GM18511 (cell line): ENCODE measurements at regions not wholly inside any gene's neighbourhood (a gene's known extent, or its start where the extent isn't known, plus 50 kb on each side); places are given as distances from the start of the nearest gene placed in this dataset.

Experiments
- ATAC-seq: cut with Tn5 transposase; IDR thresholded peaks from one replicate; pipeline ENCODE4 v1.9.1; 2021; ENCODE audit warnings: mild to moderate bottlenecking, moderate library complexity; ENCODE audit not compliant: unreplicated experiment

GRCh38 chr13:109604894-109605293 is 181.5 kb downstream of the IRS2 start:
- ATAC-seq, result no peak

GRCh38 chr13:109602356-109602755 is 184.0 kb downstream of the IRS2 start:
- ATAC-seq, result no peak

- no peak for ATAC-seq
Measured at GRCh38 chr13:109599901-109600657, 186.3 kb downstream of the IRS2 start.

DNA sequence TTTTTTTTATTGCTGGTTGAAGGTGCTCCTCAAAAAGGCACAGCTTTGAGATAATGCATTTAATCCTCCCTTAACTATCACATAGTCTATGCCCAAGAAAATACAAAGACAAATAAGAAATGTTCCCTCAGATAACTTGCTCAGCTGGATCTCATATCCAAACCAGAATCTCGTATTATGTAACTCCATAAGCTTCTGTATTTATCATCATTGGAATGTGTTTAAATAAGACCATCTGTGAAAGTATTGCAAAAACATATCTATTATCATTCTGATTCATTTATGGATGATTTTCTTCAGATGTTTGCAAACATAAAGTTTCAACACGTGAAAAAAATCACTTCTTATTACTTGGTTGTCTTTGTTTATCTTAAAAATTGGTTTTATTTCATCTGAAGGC is 190.9 kb downstream of the IRS2 start:
- ATAC-seq, result no peak

GRCh38 chr13:109593230-109593629 is 193.2 kb downstream of the IRS2 start:
- ATAC-seq, result no peak

DNA sequence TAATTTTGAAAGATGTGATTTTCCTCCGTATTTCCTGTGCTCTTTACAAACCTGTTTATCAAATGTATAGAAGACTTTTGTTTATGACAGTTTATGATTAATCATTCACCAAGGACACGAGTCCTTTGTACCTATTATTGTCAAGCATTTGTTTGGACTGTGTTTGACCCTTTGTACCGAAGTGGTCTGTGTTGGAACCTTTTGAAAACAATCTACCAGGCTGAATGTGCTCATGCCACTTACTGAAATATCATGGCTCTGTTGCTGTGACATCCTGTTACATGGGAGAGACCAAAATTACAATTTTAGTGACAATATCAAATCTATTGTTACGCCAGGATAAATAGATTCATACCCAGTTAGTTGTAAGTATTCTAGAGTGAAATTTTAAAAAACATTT is 193.6 kb downstream of the IRS2 start:
- no peak for ATAC-seq

DNA sequence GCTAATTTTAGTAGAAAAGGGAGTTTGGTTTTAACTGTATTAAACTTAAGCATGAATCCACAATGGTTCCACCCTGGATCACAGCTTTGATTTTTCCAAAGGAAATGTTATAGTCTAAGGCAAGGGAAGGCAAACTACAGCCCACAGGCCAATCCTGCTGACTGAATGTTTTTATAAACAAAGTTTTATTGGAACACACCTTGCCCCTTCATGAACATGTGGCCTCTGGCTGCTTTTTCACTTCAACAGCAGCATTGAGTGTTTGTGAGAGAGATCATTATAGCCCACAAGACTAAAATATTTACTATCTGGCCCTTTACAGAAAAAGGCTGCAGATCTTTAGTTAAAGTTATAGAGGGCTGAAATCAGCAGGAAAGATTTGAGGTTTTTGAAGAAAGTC is 198.7 kb downstream of the IRS2 start:
- no peak for ATAC-seq

GRCh38 chr13:109586509-109587346 is 199.7 kb downstream of the IRS2 start:
- no peak for ATAC-seq

DNA sequence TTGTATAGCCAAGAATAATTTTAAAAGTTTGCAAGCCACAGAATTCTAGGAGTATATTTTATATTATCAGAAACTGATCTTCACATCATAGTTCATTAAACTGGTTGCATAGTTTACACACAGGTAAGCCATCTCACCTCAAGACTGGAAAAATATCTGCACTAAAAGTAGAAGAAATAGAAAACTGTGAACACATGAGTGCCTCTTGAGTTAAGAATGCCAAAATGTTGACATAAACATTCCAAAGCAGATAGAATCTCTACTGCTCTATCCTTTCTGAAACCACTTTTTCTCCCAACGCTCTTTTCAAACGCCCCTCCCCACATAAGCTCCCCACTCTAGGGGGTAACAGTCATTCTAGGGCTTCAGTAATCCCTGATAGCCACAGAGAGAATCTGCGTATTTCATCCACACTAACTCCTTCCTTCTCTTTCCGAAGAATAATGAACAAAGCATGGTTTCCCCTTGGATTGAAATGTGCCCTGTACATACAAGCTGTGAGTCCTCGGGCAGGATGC is 201.5 kb downstream of the IRS2 start:
- ATAC-seq, result no peak

GRCh38 chr13:109577191-109577700 is 209.1 kb downstream of the IRS2 start:
- no peak for ATAC-seq

- ATAC-seq, result no peak
Measured at GRCh38 chr13:109576331-109576813, 210.0 kb downstream of the IRS2 start.

DNA sequence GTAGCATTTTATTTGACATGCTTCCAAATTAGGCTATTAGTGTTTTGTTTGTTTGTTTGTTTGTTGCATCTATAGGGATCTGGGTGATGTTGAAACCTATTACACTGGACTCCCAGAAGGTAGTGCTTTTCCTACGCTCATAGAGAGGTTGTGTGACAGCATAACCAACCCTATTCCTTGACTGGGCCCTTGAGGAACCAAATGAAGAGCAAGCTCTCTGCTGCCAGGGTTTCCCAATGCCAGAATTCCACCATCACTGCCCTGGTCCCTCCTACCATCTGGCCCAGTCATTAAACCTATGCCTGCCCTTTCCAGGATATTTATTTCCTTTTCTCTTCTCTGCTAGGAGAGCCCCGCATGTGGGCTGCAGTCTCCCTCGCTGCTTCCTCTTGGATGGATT is 210.6 kb downstream of the IRS2 start:
- no peak for ATAC-seq

GRCh38 chr13:109572389-109572788 is 214.0 kb downstream of the IRS2 start:
- ATAC-seq, result no peak

- peak; percentile 98 for ATAC-seq
Measured at GRCh38 chr13:109569958-109570711, 216.2 kb downstream of the IRS2 start.

GRCh38 chr13:109568339-109568818 is 218.0 kb downstream of the IRS2 start:
- ATAC-seq, result no peak

GRCh38 chr13:109567315-109567714 is 219.1 kb downstream of the IRS2 start:
- no peak for ATAC-seq

DNA sequence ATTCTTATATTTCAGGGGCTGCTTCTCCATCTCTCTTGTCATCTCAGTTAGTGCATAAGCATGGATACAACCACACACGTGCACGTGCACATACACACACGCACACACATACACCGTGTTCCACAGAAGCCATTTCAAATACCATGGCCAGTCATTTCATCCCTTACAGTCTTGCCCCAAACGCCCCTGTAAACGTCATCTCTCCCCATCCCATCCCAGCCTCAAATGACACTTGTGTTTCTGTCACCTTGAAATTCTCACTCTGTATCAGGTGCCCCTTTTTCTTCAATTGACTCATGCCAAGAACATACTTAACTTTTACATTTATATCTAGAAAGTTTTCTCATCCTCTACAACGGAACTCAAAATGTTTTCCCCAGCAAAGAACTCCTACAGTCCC is 220.5 kb downstream of the IRS2 start:
- ATAC-seq, result no peak

GRCh38 chr13:109548374-109548773 is 238.0 kb downstream of the IRS2 start:
- ATAC-seq, result peak; percentile 32

- ATAC-seq, result peak; percentile 82
Measured at GRCh38 chr13:109547942-109548341, 238.4 kb downstream of the IRS2 start.

- no peak for ATAC-seq
Measured at GRCh38 chr13:109545931-109546330, 240.5 kb downstream of the IRS2 start.

GRCh38 chr13:109541081-109541480 is 245.3 kb downstream of the IRS2 start:
- no peak for ATAC-seq
